Mammary epithelial cell (primary cell): ENCODE measurements at regions not wholly inside any gene's neighbourhood (a gene's known extent, or its start where the extent isn't known, plus 50 kb on each side); places are given as distances from the start of the nearest gene placed in this dataset.

Experiments used
- CTCF ChIP-seq, 2 donors: IDR thresholded peaks in 1 of 2; conservative IDR thresholded peaks in 1 of 2; 2 replicates each; pipeline ENCODE4 v1.5.1; 2011 to 2012; ENCODE audit warnings: inconsistent platforms in 2 of 2, low read length in 2 of 2, mild to moderate bottlenecking in 2 of 2, control low read depth in 1 of 2, low read depth in 1 of 2; ENCODE audit not compliant: insufficient read depth in 1 of 2; ENCODE audit errors: extremely low read depth in 1 of 2
- EZH2 ChIP-seq: IDR thresholded peaks from 2 replicates; pipeline ENCODE4 v1.6.1; 2012; ENCODE audit warnings: low read length, inconsistent platforms, borderline replicate concordance

GRCh38 chr3:80451393-80451792 is 683.6 kb upstream of the ROBO1 start:
- TF ChIP-seq EZH2 (no peak), CTCF (conservative IDR thresholded peaks at IDR 0.05 in 1 of 2, IDR thresholded peaks at IDR 0.05 in 1 of 2; ENCODE audit: extremely low read depth in 1 of 2, insufficient read depth in 1 of 2, low read depth in 1 of 2, low read length in 2 of 2) (no peak)
